Trophoblast cell (in vitro differentiated cells and primary cell): ENCODE measurements at regions not wholly inside any gene's neighbourhood (a gene's known extent, or its start where the extent isn't known, plus 50 kb on each side); places are given as distances from the start of the nearest gene placed in this dataset.

Experiments used
- DNase-seq, 2 donors: peaks; one replicate each; pipeline ENCODE4 v3.0.0-alpha.2; 2016
- H2AFZ ChIP-seq: 2 replicates; pipeline ENCODE4 v1.6.1; 2013; ENCODE audit warnings: low read length, moderate library complexity, mild to moderate bottlenecking; ENCODE audit not compliant: insufficient read depth, poor library complexity
- H2AK5ac ChIP-seq: 2 replicates; pipeline ENCODE4 v1.6.1; 2013; ENCODE audit warnings: mild to moderate bottlenecking, low read length
- H2BK120ac ChIP-seq: 2 replicates; pipeline ENCODE4 v1.6.1; 2013; ENCODE audit warnings: low read length, mild to moderate bottlenecking, moderate library complexity; ENCODE audit not compliant: insufficient read depth, poor library complexity
- H2BK12ac ChIP-seq: 2 replicates; pipeline ENCODE4 v1.6.1; 2013; ENCODE audit warnings: mild to moderate bottlenecking, low read length, moderate library complexity
- H2BK5ac ChIP-seq: 2 replicates; pipeline ENCODE4 v1.6.1; 2013; ENCODE audit warnings: low read length, low read depth, moderate library complexity, mild to moderate bottlenecking; ENCODE audit not compliant: poor library complexity
- H3K14ac ChIP-seq: 2 replicates; pipeline ENCODE4 v1.6.1; 2013; ENCODE audit warnings: mild to moderate bottlenecking, low read length
- H3K18ac ChIP-seq: 2 replicates; pipeline ENCODE4 v1.6.1; 2013; ENCODE audit warnings: mild to moderate bottlenecking, low read length
- H3K23ac ChIP-seq: 2 replicates; pipeline ENCODE4 v1.6.1; 2013; ENCODE audit warnings: low read length
- H3K27ac ChIP-seq: 2 replicates; pipeline ENCODE4 v1.5.1; 2013; ENCODE audit warnings: low read depth, mild to moderate bottlenecking, inconsistent platforms, low read length, moderate library complexity
- H3K27me3 ChIP-seq: 2 replicates; pipeline ENCODE4 v1.6.1; 2013; ENCODE audit warnings: inconsistent platforms, mild to moderate bottlenecking, low read length, moderate library complexity; ENCODE audit not compliant: insufficient read depth
- H3K36me3 ChIP-seq, 2 experiments: 1 replicate in 1 of 2; 2 replicates in 1 of 2; pipeline ENCODE4 v1.6.1; 2013; ENCODE audit warnings: low read length in 2 of 2, mild to moderate bottlenecking in 2 of 2, moderate library complexity in 1 of 2; ENCODE audit not compliant: insufficient read depth in 2 of 2, control insufficient read depth in 1 of 2
- H3K4ac ChIP-seq: 2 replicates; pipeline ENCODE4 v1.6.1; 2013; ENCODE audit warnings: low read depth, mild to moderate bottlenecking, low read length, moderate library complexity
- H3K4me1 ChIP-seq, 2 experiments: 1 replicate in 1 of 2; 2 replicates in 1 of 2; pipeline ENCODE4 v1.6.1; 2013; ENCODE audit warnings: low read length in 2 of 2, mild to moderate bottlenecking in 2 of 2, moderate library complexity in 1 of 2; ENCODE audit not compliant: insufficient read depth in 2 of 2, control insufficient read depth in 1 of 2
- H3K4me2 ChIP-seq: 2 replicates; pipeline ENCODE4 v1.6.1; 2013; ENCODE audit warnings: inconsistent platforms, mild to moderate bottlenecking, low read length, moderate library complexity
- H3K4me3 ChIP-seq: 2 replicates; pipeline ENCODE4 v1.5.1; 2013; ENCODE audit warnings: mild to moderate bottlenecking, low read depth, low read length, inconsistent platforms
- H3K79me1 ChIP-seq: one replicate; pipeline ENCODE4 v1.6.1; 2013; ENCODE audit warnings: low read length
- H3K79me2 ChIP-seq: 2 replicates; pipeline ENCODE4 v1.6.1; 2013; ENCODE audit warnings: low read length, mild to moderate bottlenecking; ENCODE audit not compliant: control insufficient read depth, insufficient read depth, poor library complexity
- H3K9ac ChIP-seq: 2 replicates; pipeline ENCODE4 v1.6.1; 2013; ENCODE audit warnings: mild to moderate bottlenecking, low read length
- H3K9me3 ChIP-seq: 2 replicates; pipeline ENCODE4 v1.6.1; 2013; ENCODE audit warnings: low read depth, mild to moderate bottlenecking, control low read depth, inconsistent platforms, low read length; ENCODE audit not compliant: insufficient read depth
- H4K12ac ChIP-seq: 2 replicates; pipeline ENCODE4 v1.6.1; 2013; ENCODE audit warnings: low read depth, mild to moderate bottlenecking, low read length, moderate library complexity
- H4K8ac ChIP-seq: 2 replicates; pipeline ENCODE4 v1.6.1; 2013; ENCODE audit warnings: low read depth, mild to moderate bottlenecking, low read length, moderate library complexity
- H4K91ac ChIP-seq: one replicate; pipeline ENCODE4 v1.6.1; 2013; ENCODE audit warnings: low read depth, mild to moderate bottlenecking, low read length, moderate library complexity
- WGBS: extraction: QIAGEN DNeasy Blood & Tissue Kit; methylation state at CpG from one replicate; pipeline ENCODE4 v1.1.7; 2013; ENCODE audit warnings: missing lambda C conversion rate; ENCODE audit not compliant: insufficient read length, insufficient coverage; ENCODE audit errors: extremely low coverage; 5-methylcytosine and 5-hydroxymethylcytosine counted together

GRCh38 chr10:60565492-60565891 is 175.8 kb upstream of the ANK3 start:
- H3K4ac ChIP-seq, result no peak overlapping the region
- H3K23ac ChIP-seq, result no peak overlapping the region
- no peaks in the 10 kb centered on the region for H3K27me3 ChIP-seq
- no peak overlapping the region for H2BK120ac ChIP-seq
- H4K91ac ChIP-seq, result no peak overlapping the region
- no peaks in the 10 kb centered on the region for H3K4me1 ChIP-seq
- H3K27ac ChIP-seq, result no peak overlapping the region
- no peak overlapping the region for H2BK12ac ChIP-seq
- no peaks in the 10 kb centered on the region for H3K79me2 ChIP-seq
- no peaks in the 10 kb centered on the region for H3K36me3 ChIP-seq
- no peaks in the 10 kb centered on the region for H3K79me1 ChIP-seq
- no peak overlapping the region for H2AFZ ChIP-seq
- no peak overlapping the region for H4K8ac ChIP-seq
- H3K4me3 ChIP-seq, result no peak overlapping the region
- peak in 1 of 2 donors; percentile 16 for DNase-seq
- no peak overlapping the region for H3K18ac ChIP-seq
- no peak overlapping the region for H2AK5ac ChIP-seq
- H3K14ac ChIP-seq, result no peak overlapping the region
- no CpG with 5 or more reads among the region's 2 CpGs for WGBS
- H3K9me3 ChIP-seq, result no peaks in the 10 kb centered on the region
- H3K4me2 ChIP-seq, result no peak overlapping the region
- no peak overlapping the region for H2BK5ac ChIP-seq
- H4K12ac ChIP-seq, result no peak overlapping the region
- no peak overlapping the region for H3K9ac ChIP-seq

GRCh38 chr10:60564475-60564874 is 174.8 kb upstream of the ANK3 start:
- Histone ChIP-seq H3K27me3 (no peaks in the 10 kb centered on the region), H3K79me2 (no peaks in the 10 kb centered on the region)

GRCh38 chr10:60560451-60560850 is 170.8 kb upstream of the ANK3 start:
- H2BK120ac ChIP-seq, result no peak overlapping the region
- no peak overlapping the region for H3K4ac ChIP-seq
- no peak overlapping the region for H2AFZ ChIP-seq
- no peak overlapping the region for H2BK5ac ChIP-seq
- H3K79me2 ChIP-seq, result no peaks in the 10 kb centered on the region
- no peak overlapping the region for H3K9ac ChIP-seq
- no peak overlapping the region for H3K4me3 ChIP-seq
- H2AK5ac ChIP-seq, result no peak overlapping the region
- WGBS, result no CpG with 5 or more reads among the region's 2 CpGs
- H3K4me1 ChIP-seq, result no peaks in the 10 kb centered on the region
- no peak overlapping the region for H4K12ac ChIP-seq
- no peak overlapping the region for H3K27ac ChIP-seq
- H3K9me3 ChIP-seq, result no peaks in the 10 kb centered on the region
- DNase-seq, result no peak
- no peak overlapping the region for H3K4me2 ChIP-seq
- no peaks in the 10 kb centered on the region for H3K36me3 ChIP-seq
- no peaks in the 10 kb centered on the region for H3K27me3 ChIP-seq
- H3K23ac ChIP-seq, result no peak overlapping the region
- H3K14ac ChIP-seq, result no peak overlapping the region
- H2BK12ac ChIP-seq, result no peak overlapping the region
- no peak overlapping the region for H4K91ac ChIP-seq
- H4K8ac ChIP-seq, result no peak overlapping the region
- H3K18ac ChIP-seq, result no peak overlapping the region
- no peaks in the 10 kb centered on the region for H3K79me1 ChIP-seq

More at GRCh38 chr10:60564475-60564874, 174.8 kb upstream of the ANK3 start:
- H3K4me3 ChIP-seq, result no peak overlapping the region
- no peak overlapping the region for H3K14ac ChIP-seq
- H3K4me2 ChIP-seq, result no peak overlapping the region
- H3K4me1 ChIP-seq, result no peaks in the 10 kb centered on the region
- H3K18ac ChIP-seq, result no peak overlapping the region
- H3K79me1 ChIP-seq, result no peaks in the 10 kb centered on the region
- H4K8ac ChIP-seq, result no peak overlapping the region
- H3K23ac ChIP-seq, result no peak overlapping the region
- H3K27ac ChIP-seq, result no peak overlapping the region
- no peak overlapping the region for H3K4ac ChIP-seq
- H2AK5ac ChIP-seq, result no peak overlapping the region
- DNase-seq, result no peak
- no peak overlapping the region for H2BK12ac ChIP-seq
- no peaks in the 10 kb centered on the region for H3K36me3 ChIP-seq
- no CpG with 5 or more reads among the region's 3 CpGs for WGBS
- H2BK5ac ChIP-seq, result no peak overlapping the region
- no peak overlapping the region for H4K91ac ChIP-seq
- no peak overlapping the region for H3K9ac ChIP-seq
- H3K9me3 ChIP-seq, result no peaks in the 10 kb centered on the region
- no peak overlapping the region for H4K12ac ChIP-seq
- no peak overlapping the region for H2BK120ac ChIP-seq
- no peak overlapping the region for H2AFZ ChIP-seq

- no peak overlapping the region for H2AK5ac ChIP-seq
- H3K4me1 ChIP-seq, result no peaks in the 10 kb centered on the region
- WGBS, result no CpG with 5 or more reads among the region's 5 CpGs
- no peak overlapping the region for H3K4me2 ChIP-seq
- H3K79me2 ChIP-seq, result no peaks in the 10 kb centered on the region
- H3K4ac ChIP-seq, result no peak overlapping the region
- H3K79me1 ChIP-seq, result no peaks in the 10 kb centered on the region
- no peak overlapping the region for H4K8ac ChIP-seq
- H3K27me3 ChIP-seq, result no peaks in the 10 kb centered on the region
- no peak overlapping the region for H3K4me3 ChIP-seq
- no peak overlapping the region for H3K18ac ChIP-seq
- H3K23ac ChIP-seq, result no peak overlapping the region
- H2AFZ ChIP-seq, result no peak overlapping the region
- no peak overlapping the region for H3K9ac ChIP-seq
- no peak overlapping the region for H4K12ac ChIP-seq
- H2BK12ac ChIP-seq, result no peak overlapping the region
- no peaks in the 10 kb centered on the region for H3K9me3 ChIP-seq
- H2BK5ac ChIP-seq, result no peak overlapping the region
- no peak overlapping the region for H4K91ac ChIP-seq
- DNase-seq, result no peak
- no peak overlapping the region for H2BK120ac ChIP-seq
- H3K14ac ChIP-seq, result no peak overlapping the region
- no peaks in the 10 kb centered on the region for H3K36me3 ChIP-seq
- H3K27ac ChIP-seq, result no peak overlapping the region
These were observed 166.0 kb upstream of the ANK3 start for GRCh38 chr10:60555700-60556099.
